Urothelium cell line (cell line): ENCODE measurements at regions not wholly inside any gene's neighbourhood (a gene's known extent, or its start where the extent isn't known, plus 50 kb on each side); places are given as distances from the start of the nearest gene placed in this dataset.
"Not testable (repeated sequence)": the region's sequence is repeated elsewhere in the genome, so short reads cannot be mapped to it uniquely, and the experiment has no call there.

Experiments used
- DNase-seq: peaks from one replicate; pipeline ENCODE4 v3.0.0; 2011; ENCODE audit warnings: low spot score, mixed read lengths
- FAIRE-seq: peaks from 2 replicates; lab custom pipeline; 2011; peaks lifted over from hg19 to GRCh38; lab: Jason Lieb, UNC

- FAIRE-seq: no peak
- no peak for DNase-seq
Measured at GRCh38 chr3:110629917-110630316, 441.7 kb upstream of the NECTIN3 start.

DNA sequence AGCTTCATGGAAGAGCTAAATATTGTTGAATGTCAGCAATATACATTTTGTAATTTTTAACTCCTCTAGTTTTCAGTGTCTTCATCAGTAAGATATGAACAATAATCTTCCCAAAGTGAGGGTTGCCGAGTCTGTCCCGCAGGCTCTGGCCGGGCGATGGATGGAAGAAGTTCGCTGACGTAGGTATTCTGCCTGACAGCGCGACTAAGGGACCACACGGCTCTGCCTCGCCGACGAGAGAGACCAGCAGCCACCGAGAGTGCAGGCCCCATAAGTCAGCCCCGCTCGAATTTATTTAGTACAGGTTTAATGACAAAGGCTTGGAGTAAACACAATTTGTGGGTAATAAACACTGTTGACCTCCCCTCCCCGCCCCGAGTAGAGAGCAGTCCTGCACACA lies 427.4 kb upstream of the NECTIN3 start:
- DNase-seq: no peak
- FAIRE-seq: no peak

- no peak for FAIRE-seq
- DNase-seq: no peak
Measured at GRCh38 chr3:110646055-110646454, 425.6 kb upstream of the NECTIN3 start.

DNA sequence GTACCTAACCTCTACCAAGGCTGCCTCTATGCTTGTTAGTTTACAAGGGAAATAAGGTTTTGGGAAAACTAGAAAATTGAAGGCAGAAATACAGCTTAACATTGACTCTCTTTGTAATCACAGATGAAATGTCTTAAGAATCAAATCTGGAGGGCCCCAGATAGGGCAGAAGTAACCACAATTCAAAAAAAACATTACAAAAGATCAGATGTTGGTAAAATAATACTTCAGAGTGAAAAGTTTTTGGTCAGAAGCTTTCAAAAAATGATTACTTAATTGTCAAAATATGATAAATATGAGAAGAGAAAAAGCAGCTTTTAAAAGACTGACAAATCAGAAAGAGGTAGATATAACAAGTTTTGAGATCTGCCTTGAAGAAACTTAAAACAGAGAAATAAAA lies 425.1 kb upstream of the NECTIN3 start:
- no peak for DNase-seq
- FAIRE-seq: no peak

GRCh38 chr3:110647586-110647985 lies 424.0 kb upstream of the NECTIN3 start:
- DNase-seq: no peak
- FAIRE-seq: no peak

- no peak for FAIRE-seq
- DNase-seq: no peak
Measured at GRCh38 chr3:110650741-110651140, 420.9 kb upstream of the NECTIN3 start.

DNA sequence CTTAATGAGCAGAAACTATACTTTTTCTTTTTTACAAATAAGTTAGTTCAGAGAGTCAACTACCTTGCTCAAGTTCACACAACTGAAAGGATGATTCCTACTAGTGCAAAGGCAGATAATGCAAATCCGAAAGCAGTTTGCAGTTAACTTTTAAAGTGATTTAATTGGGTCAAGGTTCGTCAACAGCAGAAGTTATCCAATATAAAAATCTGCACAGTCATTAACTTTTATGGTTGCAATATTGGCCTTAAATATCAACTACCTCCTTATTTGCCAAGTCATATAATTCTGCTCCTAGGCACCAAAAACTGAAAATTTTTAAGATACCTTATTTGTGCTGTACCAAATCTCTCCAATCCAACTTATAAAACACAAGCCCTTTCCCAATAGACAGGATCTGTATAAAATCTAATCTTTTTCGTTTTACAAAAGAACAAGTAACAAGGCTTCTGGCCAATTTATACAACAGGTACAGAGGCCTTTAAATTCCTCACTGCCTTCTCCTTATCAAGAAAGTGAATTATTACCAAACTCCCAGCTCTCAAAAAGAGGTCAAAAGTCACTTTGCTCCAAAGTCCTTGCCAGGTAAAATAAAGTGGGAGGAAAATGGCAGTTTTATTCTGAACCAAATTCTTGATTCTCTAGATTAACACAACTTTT lies 416.6 kb upstream of the NECTIN3 start:
- no peak for DNase-seq
- FAIRE-seq: no peak

GRCh38 chr3:110656394-110657025 lies 415.1 kb upstream of the NECTIN3 start:
- FAIRE-seq (no peak), DNase-seq (no peak)

DNA sequence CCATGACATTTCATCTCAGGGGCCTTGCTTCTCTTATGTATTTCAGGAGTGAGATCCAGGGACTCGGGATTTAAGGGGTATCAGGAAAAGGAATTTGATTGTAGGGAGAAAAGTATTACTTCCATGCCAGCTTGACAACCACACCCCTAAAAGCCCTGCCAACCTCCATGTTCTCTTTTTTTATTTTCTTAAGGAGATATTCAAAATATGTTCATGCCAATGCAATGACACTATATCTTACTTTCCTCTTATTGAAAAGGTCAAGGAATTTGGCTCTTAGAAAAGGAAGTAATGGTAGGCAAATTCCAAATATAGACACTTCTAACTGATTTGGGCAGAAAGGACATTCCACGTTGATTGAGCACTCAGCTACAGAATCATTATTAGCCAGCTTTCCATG lies 407.5 kb upstream of the NECTIN3 start:
- FAIRE-seq: no peak
- DNase-seq: no peak

DNA sequence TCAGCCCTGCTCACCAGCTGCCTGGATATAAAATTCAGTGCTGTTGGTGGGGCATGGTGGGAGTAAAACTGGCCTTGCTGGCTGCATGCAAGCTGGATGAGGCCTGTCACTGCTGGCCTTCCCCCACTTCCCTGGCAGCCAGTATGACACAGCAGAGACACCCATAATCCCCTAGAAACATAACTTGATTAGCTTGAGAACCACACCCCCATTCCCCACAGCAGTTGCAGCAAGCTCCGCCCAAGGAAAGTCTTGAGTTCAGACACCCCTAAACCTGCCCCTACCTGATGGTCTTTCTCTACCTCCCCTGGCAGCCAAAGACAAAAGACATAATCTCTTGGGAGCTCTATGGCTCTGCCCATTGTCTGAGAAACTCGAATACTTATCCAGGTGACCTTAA lies 405.1 kb upstream of the NECTIN3 start:
- DNase-seq (no peak), FAIRE-seq (no peak)

DNA sequence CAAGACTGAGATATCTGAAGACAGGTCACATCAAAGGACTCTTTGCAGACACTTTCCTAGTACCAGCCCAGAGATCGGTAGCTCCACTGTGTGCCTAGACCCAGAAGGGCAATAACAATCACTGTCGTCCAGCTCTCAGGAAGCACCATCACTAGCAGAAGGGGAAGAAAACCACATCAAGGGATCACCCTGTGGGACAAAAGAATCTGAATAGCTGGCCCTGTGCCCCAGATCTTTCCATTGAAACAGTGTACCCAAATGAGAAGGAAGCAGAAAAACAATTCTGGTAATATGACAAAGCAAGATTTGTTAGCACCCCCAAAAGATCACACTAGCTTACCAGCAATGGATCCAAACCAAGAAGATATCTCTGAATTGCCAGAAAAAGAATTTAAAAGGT lies 404.4 kb upstream of the NECTIN3 start:
- DNase-seq: no peak
- FAIRE-seq: peak; percentile 9

DNA sequence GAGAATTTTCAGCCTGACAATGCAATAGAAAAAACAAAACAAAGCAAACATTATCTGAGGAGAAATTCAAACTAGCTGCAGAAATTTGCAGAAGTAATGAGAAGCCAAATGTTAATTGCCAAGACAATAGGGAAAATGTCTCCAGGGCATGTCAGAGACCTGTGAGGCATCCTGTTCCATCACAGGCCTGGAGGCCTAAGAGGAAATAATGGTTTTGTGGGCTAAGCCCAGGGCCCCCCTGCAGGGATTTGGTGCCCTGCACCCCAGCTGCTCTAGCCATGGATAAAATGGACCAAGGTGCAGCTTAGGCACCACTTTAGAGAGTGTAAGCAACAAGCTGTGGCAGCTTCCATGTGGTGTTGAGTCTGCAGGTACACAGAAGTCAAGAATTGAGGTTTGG lies 401.2 kb upstream of the NECTIN3 start:
- DNase-seq (no peak), FAIRE-seq (no peak)

DNA sequence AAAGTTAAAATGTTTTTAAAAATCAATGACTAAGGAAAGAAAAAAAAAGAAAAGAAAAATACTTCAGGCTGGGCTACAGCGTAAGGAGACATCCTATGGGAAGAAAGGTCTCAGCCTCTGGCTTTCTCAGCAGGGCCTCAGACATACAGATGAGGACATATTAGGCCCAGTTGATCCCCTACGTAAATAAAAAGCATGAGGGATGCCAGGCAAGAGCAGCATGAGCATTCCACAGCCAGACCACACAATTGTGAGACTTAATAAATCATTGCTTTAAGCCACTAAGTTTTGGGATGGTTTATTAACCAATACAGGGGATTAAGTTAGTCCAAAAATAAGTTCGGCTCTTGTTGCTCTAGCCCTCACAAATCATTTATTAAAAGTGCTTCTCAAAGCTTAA lies 394.1 kb upstream of the NECTIN3 start:
- DNase-seq: no peak
- FAIRE-seq: no peak

DNA sequence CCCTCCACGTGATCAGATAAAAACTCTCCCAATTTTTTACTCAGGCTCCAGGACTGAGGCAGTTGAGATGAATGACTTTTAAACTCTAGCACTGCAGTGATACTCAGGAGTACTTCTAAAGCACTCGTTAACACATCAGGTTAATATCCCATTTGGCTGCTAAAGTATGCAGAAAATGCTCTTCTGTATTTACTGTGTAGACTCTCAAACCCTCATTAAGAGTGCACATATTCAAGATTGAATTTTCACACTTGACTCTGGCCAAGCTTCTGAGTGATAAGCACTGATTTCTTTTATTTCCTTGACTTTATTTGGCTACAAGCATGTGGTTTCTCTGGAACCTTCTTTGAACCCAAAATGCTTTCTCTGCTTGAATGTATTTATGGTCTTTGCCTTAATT lies 392.3 kb upstream of the NECTIN3 start:
- FAIRE-seq: no peak
- DNase-seq: no peak

DNA sequence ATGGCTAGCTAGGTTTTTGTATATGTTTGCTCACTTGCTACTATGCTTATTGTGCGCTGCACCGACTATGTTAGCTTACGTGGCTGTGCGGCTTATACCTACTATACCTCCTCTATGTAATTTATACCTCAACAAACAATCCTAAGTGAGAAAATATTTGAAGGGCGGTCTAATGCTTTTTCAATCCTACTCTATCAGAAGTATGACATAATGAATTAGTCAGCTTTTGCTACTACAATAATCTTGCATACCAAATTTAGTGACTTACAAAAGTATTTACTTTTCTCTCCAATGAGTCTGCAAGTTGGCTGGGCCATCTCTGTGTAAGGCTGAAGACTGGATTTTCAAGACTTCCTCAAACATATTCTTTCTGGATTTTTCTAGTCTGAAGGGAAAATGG lies 391.2 kb upstream of the NECTIN3 start:
- no peak for DNase-seq
- FAIRE-seq: no peak

- DNase-seq (no peak), FAIRE-seq (no peak)
Measured at GRCh38 chr3:110684466-110684865, 387.1 kb upstream of the NECTIN3 start.

DNA sequence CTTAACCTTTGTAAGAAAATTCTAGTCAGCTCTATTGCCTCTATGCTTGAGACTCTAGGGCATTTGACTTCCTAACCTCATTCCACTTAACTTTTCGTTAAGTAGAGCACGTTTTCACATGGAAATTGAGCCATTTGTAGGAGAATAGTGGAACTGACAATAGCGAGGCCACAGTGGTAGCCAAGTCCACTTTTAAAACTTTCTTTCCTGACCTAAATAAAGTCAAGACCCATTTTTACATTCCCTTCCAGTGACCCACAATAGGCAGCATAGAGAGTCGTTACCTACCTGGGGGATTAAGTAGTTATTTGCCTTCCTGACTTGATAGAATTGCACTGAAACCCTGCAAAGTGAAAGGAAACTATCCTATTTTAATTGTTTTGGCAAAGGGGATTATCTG lies 386.0 kb upstream of the NECTIN3 start:
- FAIRE-seq (no peak), DNase-seq (no peak)

DNA sequence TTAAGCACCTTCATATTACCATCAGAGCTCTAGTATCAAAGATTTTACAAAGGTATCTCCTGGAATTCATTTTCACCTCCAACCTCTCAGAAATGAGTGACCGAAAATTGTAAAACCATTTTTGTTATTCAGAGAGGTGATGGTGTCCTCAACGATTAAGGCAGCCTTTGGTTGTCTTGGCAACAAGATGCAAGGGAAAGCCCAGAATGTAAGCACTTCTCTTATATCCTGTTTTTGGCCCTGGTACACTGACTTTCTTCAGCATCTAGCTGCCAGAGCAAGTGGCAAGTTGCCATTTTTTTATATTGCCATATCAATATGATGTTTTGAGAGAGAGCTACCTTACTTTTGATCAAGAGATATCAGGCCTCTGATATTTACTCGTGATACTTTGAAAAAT lies 384.9 kb upstream of the NECTIN3 start:
- DNase-seq: no peak
- no peak for FAIRE-seq

- no peak for FAIRE-seq
Measured at GRCh38 chr3:110687138-110687537, 384.5 kb upstream of the NECTIN3 start.

DNA sequence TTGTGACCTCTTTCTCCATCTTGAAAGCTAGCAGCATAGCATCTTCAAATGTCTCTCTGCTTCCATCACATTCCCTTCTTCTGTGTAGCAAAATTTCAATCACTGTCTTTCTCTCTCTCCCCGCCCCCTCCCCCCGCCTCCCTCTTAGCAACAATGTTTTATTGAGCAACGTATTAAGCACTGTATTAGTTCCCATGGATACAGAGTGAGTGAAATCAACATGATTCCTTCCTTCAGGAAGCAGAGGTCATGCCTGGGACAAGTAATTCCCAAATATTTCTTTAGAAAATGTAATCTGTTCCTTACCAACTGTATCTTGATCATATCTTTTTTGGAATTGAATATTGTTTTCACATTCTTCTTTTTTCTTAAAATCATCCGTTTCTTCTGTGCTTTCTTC lies 373.7 kb upstream of the NECTIN3 start:
- DNase-seq: no peak
- no peak for FAIRE-seq

More at GRCh38 chr3:110687138-110687537, 384.5 kb upstream of the NECTIN3 start:
- DNase-seq: no peak

DNA sequence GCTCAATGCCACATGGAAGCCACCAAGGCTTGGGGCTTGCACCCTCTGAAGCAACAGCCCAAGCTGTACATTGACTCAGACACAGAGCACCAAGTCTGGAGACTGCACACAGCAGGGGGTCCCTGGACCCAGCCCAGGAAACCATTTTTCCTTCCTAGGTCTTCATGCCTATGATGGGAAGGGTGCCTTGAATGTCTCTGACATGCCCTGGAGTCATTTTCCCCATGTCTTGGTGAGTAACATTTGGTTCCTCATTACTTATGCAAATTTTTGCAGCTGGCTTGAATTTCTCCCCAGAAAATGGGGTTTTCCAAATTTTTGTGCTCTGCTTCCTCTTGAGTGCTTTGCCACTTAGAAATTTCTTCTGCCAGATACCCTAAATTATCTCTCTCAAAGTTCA lies 367.3 kb upstream of the NECTIN3 start:
- not testable (repeated sequence) for FAIRE-seq

GRCh38 chr3:110708156-110708555 lies 363.5 kb upstream of the NECTIN3 start:
- FAIRE-seq: no peak
- no peak for DNase-seq

More for the DNA sequence above, 367.3 kb upstream of the NECTIN3 start:
- not testable (repeated sequence) for DNase-seq

DNA sequence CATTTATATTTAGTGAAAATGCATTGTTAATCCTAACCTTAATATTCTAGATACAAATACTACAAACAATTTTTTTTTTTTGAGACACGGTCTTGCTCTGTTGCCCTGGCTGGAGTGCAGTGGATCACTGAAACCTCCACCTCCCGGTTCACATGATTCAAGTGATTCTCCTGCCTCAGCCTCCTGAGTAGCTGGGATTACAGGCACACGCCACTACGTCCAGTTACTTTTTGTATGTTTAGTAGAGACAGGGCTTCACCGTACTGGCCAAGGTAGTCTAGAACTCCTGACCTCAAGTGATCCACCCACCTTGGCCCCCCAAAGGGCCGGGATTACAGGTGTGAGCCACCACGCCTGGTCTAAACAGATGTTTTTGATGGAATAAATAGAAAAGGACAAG lies 361.5 kb upstream of the NECTIN3 start:
- FAIRE-seq (no peak), DNase-seq (no peak)
